HEK293 (cell line): ENCODE measurements at regions not wholly inside any gene's neighbourhood (a gene's known extent, or its start where the extent isn't known, plus 50 kb on each side); places are given as distances from the start of the nearest gene placed in this dataset.

Experiments
- HOXC10 ChIP-seq: sonication (generic); formaldehyde crosslinking; IDR thresholded peaks from 2 replicates; pipeline ENCODE4 v1.8.1; 2023; ENCODE audit warnings: mild to moderate bottlenecking, missing genetic modification reagents
- YY1 ChIP-seq: fragments of 450-650 bp; formaldehyde crosslinking; IDR thresholded peaks from 2 replicates; pipeline ENCODE4 v1.5.1; 2018; ENCODE audit warnings: missing biosample characterization, missing genetic modification characterization
- ZNF341 ChIP-seq: fragments of 450-650 bp; formaldehyde crosslinking; IDR thresholded peaks from 2 replicates; pipeline ENCODE4; 2016; ENCODE audit warnings: low read depth, missing biosample characterization, missing genetic modification characterization
- ZNF555 ChIP-seq: fragments of 450-650 bp; formaldehyde crosslinking; conservative IDR thresholded peaks from 2 replicates; pipeline ENCODE4 v1.5.1; 2017; ENCODE audit warnings: missing biosample characterization, mild to moderate bottlenecking, missing genetic modification characterization, inconsistent platforms
- ZNF777 ChIP-seq: fragments of 450-650 bp; formaldehyde crosslinking; IDR thresholded peaks from 2 replicates; pipeline ENCODE4 v1.5.1; 2017; ENCODE audit warnings: missing biosample characterization, missing genetic modification characterization, borderline replicate concordance
- ZSCAN30 ChIP-seq: fragments of 450-650 bp; IDR thresholded peaks from 2 replicates; pipeline ENCODE4 v1.5.1; 2018; ENCODE audit warnings: missing biosample characterization, mild to moderate bottlenecking, missing genetic modification characterization, moderate library complexity
- TF ChIP-seq, protein P1 (sequence below): fragments of 450-650 bp; formaldehyde crosslinking; IDR thresholded peaks from 2 replicates; pipeline ENCODE4 v1.5.1; 2016; ENCODE audit warnings: missing biosample characterization, missing genetic modification characterization
- TF ChIP-seq, protein P2 (sequence below): fragments of 450-650 bp; formaldehyde crosslinking; IDR thresholded peaks from 2 replicates; pipeline ENCODE4 v1.5.1; 2016; ENCODE audit warnings: missing biosample characterization, missing genetic modification characterization
- TF ChIP-seq, protein P3 (sequence below): fragments of 450-650 bp; formaldehyde crosslinking; IDR thresholded peaks from 2 replicates; pipeline ENCODE4 v1.5.1; 2016; ENCODE audit warnings: missing biosample characterization, missing genetic modification characterization
- TF ChIP-seq, protein P4 (sequence below): fragments of 450-650 bp; formaldehyde crosslinking; IDR thresholded peaks from 2 replicates; pipeline ENCODE4 v1.5.1; 2017; ENCODE audit warnings: missing biosample characterization, mild to moderate bottlenecking, missing genetic modification characterization, moderate library complexity

DNA sequence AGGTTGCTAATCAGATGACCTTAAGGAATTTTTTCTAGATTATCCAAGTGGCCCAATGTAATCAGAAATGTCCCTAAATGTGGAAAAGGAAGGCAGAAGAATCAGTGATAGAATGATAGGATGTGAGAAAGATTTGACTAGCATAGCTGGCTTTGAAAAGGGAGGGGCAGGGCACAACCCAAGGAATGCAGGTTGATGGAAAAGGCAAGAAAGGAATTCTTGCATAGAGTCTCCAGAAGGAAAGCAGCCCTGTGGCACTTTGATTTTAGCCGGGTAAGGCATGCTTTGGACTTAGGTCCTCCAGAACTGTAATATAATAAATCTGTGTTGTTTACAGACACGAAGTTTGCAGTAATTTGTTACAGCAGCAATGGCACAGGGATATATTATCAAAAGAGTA is 375.7 kb upstream of the B3GALT2 start:
- TF ChIP-seq HOXC10 (CRISPR knock-in tag) (no peak), ZNF555 (no peak), ZSCAN30 (tag by site-specific recombination) (no peak), ZNF777 (tag by site-specific recombination) (no peak), ZNF341 (tag by site-specific recombination) (no peak), YY1 (tag by site-specific recombination) (no peak)
- TF ChIP-seq, protein P1, sequence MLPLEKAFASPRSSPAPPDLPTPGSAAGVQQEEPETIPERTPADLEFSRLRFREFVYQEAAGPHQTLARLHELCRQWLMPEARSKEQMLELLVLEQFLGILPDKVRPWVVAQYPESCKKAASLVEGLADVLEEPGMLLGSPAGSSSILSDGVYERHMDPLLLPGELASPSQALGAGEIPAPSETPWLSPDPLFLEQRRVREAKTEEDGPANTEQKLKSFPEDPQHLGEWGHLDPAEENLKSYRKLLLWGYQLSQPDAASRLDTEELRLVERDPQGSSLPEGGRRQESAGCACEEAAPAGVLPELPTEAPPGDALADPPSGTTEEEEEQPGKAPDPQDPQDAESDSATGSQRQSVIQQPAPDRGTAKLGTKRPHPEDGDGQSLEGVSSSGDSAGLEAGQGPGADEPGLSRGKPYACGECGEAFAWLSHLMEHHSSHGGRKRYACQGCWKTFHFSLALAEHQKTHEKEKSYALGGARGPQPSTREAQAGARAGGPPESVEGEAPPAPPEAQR (tag by site-specific recombination): no peak
- TF ChIP-seq, protein P2, sequence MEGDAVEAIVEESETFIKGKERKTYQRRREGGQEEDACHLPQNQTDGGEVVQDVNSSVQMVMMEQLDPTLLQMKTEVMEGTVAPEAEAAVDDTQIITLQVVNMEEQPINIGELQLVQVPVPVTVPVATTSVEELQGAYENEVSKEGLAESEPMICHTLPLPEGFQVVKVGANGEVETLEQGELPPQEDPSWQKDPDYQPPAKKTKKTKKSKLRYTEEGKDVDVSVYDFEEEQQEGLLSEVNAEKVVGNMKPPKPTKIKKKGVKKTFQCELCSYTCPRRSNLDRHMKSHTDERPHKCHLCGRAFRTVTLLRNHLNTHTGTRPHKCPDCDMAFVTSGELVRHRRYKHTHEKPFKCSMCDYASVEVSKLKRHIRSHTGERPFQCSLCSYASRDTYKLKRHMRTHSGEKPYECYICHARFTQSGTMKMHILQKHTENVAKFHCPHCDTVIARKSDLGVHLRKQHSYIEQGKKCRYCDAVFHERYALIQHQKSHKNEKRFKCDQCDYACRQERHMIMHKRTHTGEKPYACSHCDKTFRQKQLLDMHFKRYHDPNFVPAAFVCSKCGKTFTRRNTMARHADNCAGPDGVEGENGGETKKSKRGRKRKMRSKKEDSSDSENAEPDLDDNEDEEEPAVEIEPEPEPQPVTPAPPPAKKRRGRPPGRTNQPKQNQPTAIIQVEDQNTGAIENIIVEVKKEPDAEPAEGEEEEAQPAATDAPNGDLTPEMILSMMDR: no peak
- TF ChIP-seq, protein P3, sequence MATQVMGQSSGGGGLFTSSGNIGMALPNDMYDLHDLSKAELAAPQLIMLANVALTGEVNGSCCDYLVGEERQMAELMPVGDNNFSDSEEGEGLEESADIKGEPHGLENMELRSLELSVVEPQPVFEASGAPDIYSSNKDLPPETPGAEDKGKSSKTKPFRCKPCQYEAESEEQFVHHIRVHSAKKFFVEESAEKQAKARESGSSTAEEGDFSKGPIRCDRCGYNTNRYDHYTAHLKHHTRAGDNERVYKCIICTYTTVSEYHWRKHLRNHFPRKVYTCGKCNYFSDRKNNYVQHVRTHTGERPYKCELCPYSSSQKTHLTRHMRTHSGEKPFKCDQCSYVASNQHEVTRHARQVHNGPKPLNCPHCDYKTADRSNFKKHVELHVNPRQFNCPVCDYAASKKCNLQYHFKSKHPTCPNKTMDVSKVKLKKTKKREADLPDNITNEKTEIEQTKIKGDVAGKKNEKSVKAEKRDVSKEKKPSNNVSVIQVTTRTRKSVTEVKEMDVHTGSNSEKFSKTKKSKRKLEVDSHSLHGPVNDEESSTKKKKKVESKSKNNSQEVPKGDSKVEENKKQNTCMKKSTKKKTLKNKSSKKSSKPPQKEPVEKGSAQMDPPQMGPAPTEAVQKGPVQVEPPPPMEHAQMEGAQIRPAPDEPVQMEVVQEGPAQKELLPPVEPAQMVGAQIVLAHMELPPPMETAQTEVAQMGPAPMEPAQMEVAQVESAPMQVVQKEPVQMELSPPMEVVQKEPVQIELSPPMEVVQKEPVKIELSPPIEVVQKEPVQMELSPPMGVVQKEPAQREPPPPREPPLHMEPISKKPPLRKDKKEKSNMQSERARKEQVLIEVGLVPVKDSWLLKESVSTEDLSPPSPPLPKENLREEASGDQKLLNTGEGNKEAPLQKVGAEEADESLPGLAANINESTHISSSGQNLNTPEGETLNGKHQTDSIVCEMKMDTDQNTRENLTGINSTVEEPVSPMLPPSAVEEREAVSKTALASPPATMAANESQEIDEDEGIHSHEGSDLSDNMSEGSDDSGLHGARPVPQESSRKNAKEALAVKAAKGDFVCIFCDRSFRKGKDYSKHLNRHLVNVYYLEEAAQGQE: no peak
- TF ChIP-seq, protein P4, sequence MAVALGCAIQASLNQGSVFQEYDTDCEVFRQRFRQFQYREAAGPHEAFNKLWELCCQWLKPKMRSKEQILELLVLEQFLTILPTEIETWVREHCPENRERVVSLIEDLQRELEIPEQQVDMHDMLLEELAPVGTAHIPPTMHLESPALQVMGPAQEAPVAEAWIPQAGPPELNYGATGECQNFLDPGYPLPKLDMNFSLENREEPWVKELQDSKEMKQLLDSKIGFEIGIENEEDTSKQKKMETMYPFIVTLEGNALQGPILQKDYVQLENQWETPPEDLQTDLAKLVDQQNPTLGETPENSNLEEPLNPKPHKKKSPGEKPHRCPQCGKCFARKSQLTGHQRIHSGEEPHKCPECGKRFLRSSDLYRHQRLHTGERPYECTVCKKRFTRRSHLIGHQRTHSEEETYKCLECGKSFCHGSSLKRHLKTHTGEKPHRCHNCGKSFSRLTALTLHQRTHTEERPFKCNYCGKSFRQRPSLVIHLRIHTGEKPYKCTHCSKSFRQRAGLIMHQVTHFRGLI (tag by site-specific recombination): no peak
